NCI-H1092 (cell line): ENCODE measurements at regions not wholly inside any gene's neighbourhood (a gene's known extent, or its start where the extent isn't known, plus 50 kb on each side); places are given as distances from the start of the nearest gene placed in this dataset.
A peak's percentile ranks its signal among the peaks of the same experiment; 100 is the strongest.

Source experiments
- DNase-seq: peaks from one replicate; lab custom pipeline; 2025; lab: John Stamatoyannopoulos, UW

- no peak for DNase-seq
Measured at GRCh38 chr2:150319085-150319484, 168.4 kb downstream of the RND3 start.

DNA sequence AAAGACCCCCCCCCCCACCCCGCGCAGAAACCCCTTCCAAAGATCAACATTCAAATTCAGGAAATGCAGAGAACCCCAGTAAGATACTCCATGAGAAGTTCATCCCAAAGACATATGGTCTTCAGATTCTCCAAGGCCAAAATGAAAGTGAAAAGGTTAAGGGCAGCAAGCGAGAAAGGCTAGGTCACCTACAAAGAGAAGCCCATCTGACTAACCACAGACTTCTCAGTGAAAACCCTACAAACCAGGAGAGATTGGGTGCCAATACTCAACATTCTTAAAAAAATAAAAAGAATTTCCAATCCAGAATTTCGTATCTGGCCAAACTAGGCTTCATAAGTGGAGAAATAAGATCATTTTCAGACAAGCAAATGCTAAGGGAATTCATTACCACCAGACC is 175.2 kb downstream of the RND3 start:
- DNase-seq, result no peak

- no peak for DNase-seq
Measured at GRCh38 chr2:150309311-150310080, 178.0 kb downstream of the RND3 start.

DNA sequence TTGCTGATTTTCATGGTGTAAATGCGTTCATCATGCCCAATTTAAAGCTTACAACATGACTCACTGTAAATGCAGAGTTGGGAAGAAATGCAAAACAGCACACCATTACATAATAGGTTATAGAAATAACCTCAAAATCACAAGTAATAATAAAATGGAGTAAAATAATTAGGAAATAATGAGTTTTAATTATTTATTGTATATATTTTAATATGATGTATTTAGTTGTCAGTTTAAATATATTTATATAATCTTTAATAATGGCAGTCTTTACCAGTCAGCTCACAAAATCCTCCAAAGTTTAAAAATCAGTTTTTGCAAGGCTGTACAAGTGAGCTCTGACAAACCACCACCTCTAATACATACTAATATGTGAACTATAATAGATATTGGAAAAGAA is 180.2 kb downstream of the RND3 start:
- DNase-seq, result no peak

- no peak for DNase-seq
Measured at GRCh38 chr2:150303281-150303680, 184.2 kb downstream of the RND3 start.

DNA sequence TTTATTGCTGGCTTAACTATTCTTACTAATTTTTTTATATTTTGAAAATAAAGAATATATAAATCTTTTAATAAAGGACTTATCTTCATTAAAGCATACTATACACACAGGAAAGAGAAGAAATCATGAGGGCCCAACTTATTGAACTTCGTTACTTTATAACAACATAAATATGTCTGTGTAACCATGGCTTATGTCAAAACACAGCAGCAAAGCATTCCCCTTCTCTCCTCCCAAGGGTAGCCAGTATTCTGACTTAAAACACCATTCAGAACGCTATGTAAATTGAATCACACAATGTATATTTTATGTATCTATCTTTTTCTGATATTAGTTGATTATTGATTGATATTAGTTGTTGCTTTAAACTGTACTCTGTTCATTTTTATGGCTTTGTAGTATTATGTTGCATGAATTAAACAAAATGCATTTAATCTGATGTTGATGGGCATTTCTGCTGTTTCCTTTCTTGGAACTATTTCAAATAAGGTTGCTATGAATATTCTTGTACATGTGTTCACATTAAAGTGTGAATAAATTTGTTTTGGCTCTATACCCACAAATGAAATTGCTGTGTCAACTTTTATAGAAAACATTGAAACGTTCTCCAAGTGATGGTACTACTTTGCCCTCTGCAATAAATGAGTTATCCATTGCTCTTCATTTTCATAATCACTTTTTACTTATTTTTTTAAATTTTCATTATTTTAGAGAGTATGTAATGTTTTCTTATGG is 188.7 kb downstream of the RND3 start:
- no peak for DNase-seq

- peak; percentile 10 for DNase-seq
Measured at GRCh38 chr2:150296770-150297546, 190.5 kb downstream of the RND3 start.

DNA sequence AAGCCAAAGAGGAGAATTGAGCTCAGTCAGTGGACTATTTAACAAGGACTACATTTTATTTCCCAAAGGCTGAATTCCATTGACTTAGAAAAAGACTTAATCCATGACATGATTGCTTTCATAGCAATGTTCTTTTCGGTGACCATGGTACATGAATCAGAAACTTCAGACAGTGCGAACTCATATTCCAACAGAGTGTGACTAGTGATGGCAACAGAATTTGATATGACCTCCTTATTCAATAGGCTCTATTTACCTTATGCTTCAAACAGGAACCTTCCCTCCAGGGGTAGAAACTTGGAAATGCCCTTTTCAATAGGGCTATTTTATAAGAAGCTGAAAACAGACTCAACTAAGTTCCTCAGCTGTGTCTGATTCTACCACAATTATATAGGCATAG is 191.9 kb downstream of the RND3 start:
- DNase-seq, result no peak

DNA sequence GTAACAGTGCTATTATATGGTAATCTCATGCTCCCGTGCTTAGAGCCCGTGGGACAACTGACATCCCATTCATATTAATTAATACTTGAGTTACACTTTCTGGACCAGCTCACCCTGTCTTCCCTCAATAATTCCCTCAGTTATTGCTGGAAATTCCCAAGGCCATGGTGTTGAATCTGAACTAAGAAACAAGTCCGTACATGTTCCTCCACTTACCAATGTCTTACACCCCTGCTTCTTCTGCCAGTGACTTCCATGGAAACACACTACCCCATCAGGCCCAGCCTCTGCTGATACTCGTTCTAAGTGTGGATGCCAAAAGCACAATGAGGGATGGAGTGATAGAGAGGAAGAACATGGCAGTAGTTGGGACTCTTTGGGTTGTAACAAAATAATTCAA is 193.7 kb downstream of the RND3 start:
- DNase-seq, result no peak

GRCh38 chr2:150292807-150293206 is 194.7 kb downstream of the RND3 start:
- DNase-seq, result no peak

DNA sequence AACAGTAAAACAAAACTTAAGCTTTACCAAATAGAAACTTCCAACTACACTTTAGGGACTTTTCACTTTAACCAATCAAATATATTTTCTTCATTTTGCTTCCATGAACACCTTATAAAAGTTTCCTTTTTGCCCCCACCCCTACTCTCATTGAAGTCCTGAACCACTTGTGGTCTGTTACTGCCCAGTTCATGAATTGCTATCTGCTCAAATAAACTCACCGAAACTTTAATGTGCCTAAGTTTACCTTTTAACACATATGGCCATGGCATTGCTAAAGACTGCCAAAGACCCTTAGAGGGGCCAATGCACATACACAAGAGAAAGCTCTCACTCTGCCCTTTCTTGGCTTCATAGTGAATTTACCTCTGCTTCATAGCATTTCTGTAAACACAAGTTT is 195.3 kb downstream of the RND3 start:
- DNase-seq, result no peak

GRCh38 chr2:150286730-150287362 is 200.6 kb downstream of the RND3 start:
- DNase-seq, result no peak

DNA sequence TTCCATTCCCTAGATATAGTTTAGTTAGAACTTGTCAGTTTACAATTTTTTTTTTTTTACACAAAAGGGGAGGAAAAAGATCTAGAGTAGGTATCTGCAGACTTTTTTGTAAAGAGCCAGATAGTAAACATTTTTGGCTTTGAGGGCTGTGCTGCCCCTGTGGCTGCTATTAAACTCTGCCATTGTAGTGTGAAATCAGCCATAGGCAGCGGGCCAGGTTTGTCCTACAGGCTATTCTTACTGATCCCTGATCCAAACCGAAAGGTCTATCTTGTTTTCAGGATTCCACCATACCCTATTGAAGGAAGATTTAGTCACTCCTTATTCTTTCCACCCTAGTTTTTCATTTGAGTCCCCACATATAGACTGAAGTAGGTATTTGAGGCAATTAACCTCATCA is 203.4 kb downstream of the RND3 start:
- no peak for DNase-seq

GRCh38 chr2:150282771-150283371 is 204.6 kb downstream of the RND3 start:
- no peak for DNase-seq

- DNase-seq, result no peak
Measured at GRCh38 chr2:150282357-150282756, 205.1 kb downstream of the RND3 start.

GRCh38 chr2:150280231-150280630 is 207.2 kb downstream of the RND3 start:
- no peak for DNase-seq

- DNase-seq, result no peak
Measured at GRCh38 chr2:150279686-150280085, 207.8 kb downstream of the RND3 start.

- DNase-seq, result no peak
Measured at GRCh38 chr2:150276737-150277136, 210.7 kb downstream of the RND3 start.

- DNase-seq, result no peak
Measured at GRCh38 chr2:150274108-150274507, 213.4 kb downstream of the RND3 start.

DNA sequence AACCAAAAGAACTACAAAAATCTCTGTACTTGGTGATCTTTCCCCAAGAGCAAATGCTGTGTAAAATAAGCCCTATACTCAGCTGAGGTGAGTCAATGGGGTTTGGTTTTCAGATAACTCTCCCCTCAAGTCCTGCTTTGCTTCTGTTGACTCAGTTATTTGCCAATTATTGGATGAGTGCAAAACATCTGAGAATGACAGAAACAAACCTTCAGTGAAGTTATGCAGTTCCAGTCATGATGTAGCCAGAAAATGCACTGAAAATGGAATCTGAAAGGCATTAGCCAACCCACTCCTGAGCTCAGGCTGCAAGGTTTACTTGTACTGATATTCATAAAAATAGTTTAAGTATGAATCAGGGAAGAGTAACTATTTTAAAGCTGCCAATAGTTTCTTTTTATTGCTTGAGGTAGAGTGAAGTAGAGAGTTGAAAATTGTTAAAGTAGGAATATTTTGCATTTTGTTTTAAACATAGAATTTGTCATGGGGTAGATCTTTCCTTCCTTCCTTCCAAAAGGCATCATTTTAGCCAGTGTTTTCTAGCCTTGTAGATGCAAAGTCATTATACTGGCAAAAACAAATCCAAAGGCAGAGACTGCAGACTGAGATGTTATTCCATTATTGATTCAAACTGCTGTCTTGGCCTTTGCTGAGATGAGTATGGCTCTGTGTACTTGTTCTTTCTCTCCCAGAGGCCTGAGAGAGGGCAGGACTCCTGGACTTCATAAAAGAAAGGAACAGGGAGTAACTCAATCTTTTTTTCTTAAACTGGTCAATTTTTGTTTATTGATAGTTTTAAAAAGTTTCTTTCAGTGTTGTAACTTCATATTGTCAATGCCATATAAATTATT is 215.3 kb downstream of the RND3 start:
- no peak for DNase-seq
